Caco-2 (cell line): ENCODE measurements at regions not wholly inside any gene's neighbourhood (a gene's known extent, or its start where the extent isn't known, plus 50 kb on each side); places are given as distances from the start of the nearest gene placed in this dataset.

Source experiments
- BruUV-seq: library from RNA; stranded (reverse); fragments of 400-500 nt; replicated peaks from 2 replicates; lab custom pipeline; 2021; lab: Mats Ljungman, UMichigan
- CTCF ChIA-PET: fragments of 300-600 bp; sonication (Branson Sonifier 250); formaldehyde crosslinking; loops from one replicate; lab custom pipeline; 2022; ENCODE audit warnings: antibody characterized with exemption; lab: Charles Lee
- POLR2A ChIA-PET: fragments of 300-600 bp; sonication (Branson Sonifier 250); formaldehyde crosslinking; loops from one replicate; lab custom pipeline; 2022; ENCODE audit warnings: antibody characterized with exemption; lab: Charles Lee
- DNase-seq, 2 experiments: peaks; one replicate each; pipeline versions ENCODE4 v3.0.0 to v3.0.0-alpha.2; 2020 to 2022
- H3K27me3 ChIP-seq: replicated peaks from 2 replicates; pipeline ENCODE4 v1.6.0; 2011; ENCODE audit warnings: low read length; ENCODE audit not compliant: control insufficient read depth, insufficient read depth
- H3K36me3 ChIP-seq: 2 replicates; pipeline ENCODE4 v1.5.1; 2011; ENCODE audit warnings: low read length; ENCODE audit not compliant: control insufficient read depth, insufficient read depth
- H3K4me1 ChIP-seq: fragments of 250-450 bp; sonication (Bioruptor Pico); 2 replicates; pipeline ENCODE4 v1.5.1; 2020; ENCODE audit warnings: mild to moderate bottlenecking
- H3K4me3 ChIP-seq: 2 replicates; pipeline ENCODE4 v1.5.1; 2011; ENCODE audit warnings: low read depth, mild to moderate bottlenecking, control low read depth, low read length
- H3K9me3 ChIP-seq: fragments of 250-450 bp; sonication (Bioruptor Pico); 2 replicates; pipeline ENCODE4 v1.5.1; 2020; ENCODE audit warnings: mild to moderate bottlenecking, moderate library complexity
- H3K27ac Mint-ChIP-seq: one replicate; pipeline ENCODE4 v1.8.0; 2022; ENCODE audit warnings: mixed read lengths; ENCODE audit not compliant: unreplicated experiment
- H3K27me3 Mint-ChIP-seq: one replicate; pipeline ENCODE4 v1.8.0; 2022; ENCODE audit warnings: mixed read lengths; ENCODE audit not compliant: insufficient read depth, unreplicated experiment
- H3K36me3 Mint-ChIP-seq: one replicate; pipeline ENCODE4 v1.8.0; 2022; ENCODE audit warnings: mild to moderate bottlenecking, mixed read lengths; ENCODE audit not compliant: insufficient read depth, unreplicated experiment
- H3K4me1 Mint-ChIP-seq: one replicate; pipeline ENCODE4 v1.8.0; 2022; ENCODE audit warnings: low read depth, mixed read lengths; ENCODE audit not compliant: unreplicated experiment
- H3K4me3 Mint-ChIP-seq: one replicate; pipeline ENCODE4 v1.8.0; 2022; ENCODE audit warnings: mild to moderate bottlenecking, moderate library complexity, mixed read lengths; ENCODE audit not compliant: unreplicated experiment
- H3K9me3 Mint-ChIP-seq: one replicate; pipeline ENCODE4 v1.8.0; 2022; ENCODE audit warnings: mixed read lengths; ENCODE audit not compliant: unreplicated experiment
- CTCF ChIP-seq, 2 experiments: fragments of 200-600 bp in 1 of 2; IDR thresholded peaks; 1 replicate in 1 of 2; 2 replicates in 1 of 2; pipeline versions ENCODE4 v1.5.1 to v1.8.0; 2011 to 2022; ENCODE audit warnings: antibody characterized with exemption in 1 of 2, control low read depth in 1 of 2, inconsistent platforms in 1 of 2, low read depth in 1 of 2, low read length in 1 of 2, mild to moderate bottlenecking in 1 of 2, moderate library complexity in 1 of 2; ENCODE audit not compliant: insufficient read depth in 1 of 2, severe bottlenecking in 1 of 2, unreplicated experiment in 1 of 2
- intact Hi-C: fragments of 100-400 bp; cut with micrococcal nuclease; formaldehyde crosslinking; loops from one replicate; pipeline ENCODE4 v1.10.0; 2022; ENCODE audit not compliant: unreplicated experiment

GRCh38 chr12:86838260-86838659 lies 582.1 kb upstream of the MGAT4C start:
- no TSS peak for BruUV-seq

GRCh38 chr12:86837246-86837645 lies 581.1 kb upstream of the MGAT4C start:
- no peak for TF ChIP-seq CTCF (IDR thresholded peaks at IDR 0.05; ENCODE audit: insufficient read depth in 1 of 2, low read depth in 1 of 2, low read length in 1 of 2, severe bottlenecking in 1 of 2, unreplicated experiment in 1 of 2)
- no peak overlapping the region for H3K4me3 Mint-ChIP-seq
- intact Hi-C loops = no loop called here
- Histone ChIP-seq H3K4me1 (no peaks in the 10 kb centered on the region), H3K4me3 (no peak overlapping the region), H3K9me3 (no peaks in the 10 kb centered on the region), H3K27me3 (no peaks in the 10 kb centered on the region), H3K36me3 (no peaks in the 10 kb centered on the region)
- no peak for DNase-seq
- H3K9me3 Mint-ChIP-seq = no peaks in the 10 kb centered on the region
- no peaks in the 10 kb centered on the region for H3K4me1 Mint-ChIP-seq
- H3K36me3 Mint-ChIP-seq = no peaks in the 10 kb centered on the region
- H3K27me3 Mint-ChIP-seq = no peaks in the 10 kb centered on the region
- POLR2A ChIA-PET = no interaction called here
- CTCF ChIA-PET = no interaction called here
- BruUV-seq = no TSS peak
- no peak overlapping the region for H3K27ac Mint-ChIP-seq

More at GRCh38 chr12:86838260-86838659, 582.1 kb upstream of the MGAT4C start:
- TF ChIP-seq CTCF (IDR thresholded peaks at IDR 0.05; ENCODE audit: insufficient read depth in 1 of 2, low read depth in 1 of 2, low read length in 1 of 2, severe bottlenecking in 1 of 2, unreplicated experiment in 1 of 2) = no peak
- Mint-ChIP-seq H3K4me3 (no peak overlapping the region), H3K27ac (no peak overlapping the region), H3K9me3 (no peaks in the 10 kb centered on the region), H3K4me1 (no peaks in the 10 kb centered on the region), H3K27me3 (no peaks in the 10 kb centered on the region), H3K36me3 (no peaks in the 10 kb centered on the region)
- POLR2A ChIA-PET = no interaction called here
- Histone ChIP-seq H3K9me3 (no peaks in the 10 kb centered on the region), H3K36me3 (no peaks in the 10 kb centered on the region), H3K4me1 (no peaks in the 10 kb centered on the region), H3K4me3 (no peak overlapping the region), H3K27me3 (no peaks in the 10 kb centered on the region)
- no peak for DNase-seq
- CTCF ChIA-PET = no interaction called here
- intact Hi-C loops = no loop called here

- BruUV-seq = no TSS peak
- no peak for DNase-seq
- no peak overlapping the region for H3K4me3 Mint-ChIP-seq
Measured at GRCh38 chr12:86834217-86834616, 578.0 kb upstream of the MGAT4C start.

More at GRCh38 chr12:86834217-86834616, 578.0 kb upstream of the MGAT4C start:
- Histone ChIP-seq H3K9me3 (no peaks in the 10 kb centered on the region), H3K36me3 (no peaks in the 10 kb centered on the region), H3K4me1 (no peaks in the 10 kb centered on the region), H3K4me3 (no peak overlapping the region), H3K27me3 (no peaks in the 10 kb centered on the region)
- no peak overlapping the region for H3K27ac Mint-ChIP-seq
- no peak for TF ChIP-seq CTCF (IDR thresholded peaks at IDR 0.05; ENCODE audit: insufficient read depth in 1 of 2, low read depth in 1 of 2, low read length in 1 of 2, severe bottlenecking in 1 of 2, unreplicated experiment in 1 of 2)
- ChIA-PET CTCF (no interaction called here), POLR2A (no interaction called here)
- H3K9me3 Mint-ChIP-seq = no peaks in the 10 kb centered on the region
- H3K4me1 Mint-ChIP-seq = no peaks in the 10 kb centered on the region
- H3K36me3 Mint-ChIP-seq = no peaks in the 10 kb centered on the region
- intact Hi-C loops = no loop called here
- H3K27me3 Mint-ChIP-seq = no peaks in the 10 kb centered on the region
